ENCODE measurements at regions not wholly inside any gene's neighbourhood (a gene's known extent, or its start where the extent isn't known, plus 50 kb on each side); places are given as distances from the start of the nearest gene placed in this dataset.

DNA sequence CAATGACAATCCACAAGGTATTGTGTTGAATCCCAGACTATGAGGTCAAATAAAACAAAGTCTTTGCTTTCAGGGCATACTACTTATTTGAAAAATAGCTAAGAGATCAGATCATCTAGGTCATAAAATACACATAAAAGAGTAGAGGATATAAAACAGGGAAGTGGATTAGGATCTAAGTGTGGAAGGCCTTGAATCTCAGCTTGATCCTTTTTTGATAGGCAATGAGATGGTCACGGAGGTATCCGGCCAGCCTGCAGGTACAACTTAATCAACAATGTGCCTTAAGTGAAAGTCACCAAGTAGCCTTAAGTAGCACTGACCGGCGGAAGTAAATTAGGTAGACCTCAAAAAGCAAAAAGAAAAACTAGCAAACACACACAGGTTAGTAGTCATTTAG, 901.7 kb downstream of the KCNJ2 start:
- TF ChIP-seq, protein P1, sequence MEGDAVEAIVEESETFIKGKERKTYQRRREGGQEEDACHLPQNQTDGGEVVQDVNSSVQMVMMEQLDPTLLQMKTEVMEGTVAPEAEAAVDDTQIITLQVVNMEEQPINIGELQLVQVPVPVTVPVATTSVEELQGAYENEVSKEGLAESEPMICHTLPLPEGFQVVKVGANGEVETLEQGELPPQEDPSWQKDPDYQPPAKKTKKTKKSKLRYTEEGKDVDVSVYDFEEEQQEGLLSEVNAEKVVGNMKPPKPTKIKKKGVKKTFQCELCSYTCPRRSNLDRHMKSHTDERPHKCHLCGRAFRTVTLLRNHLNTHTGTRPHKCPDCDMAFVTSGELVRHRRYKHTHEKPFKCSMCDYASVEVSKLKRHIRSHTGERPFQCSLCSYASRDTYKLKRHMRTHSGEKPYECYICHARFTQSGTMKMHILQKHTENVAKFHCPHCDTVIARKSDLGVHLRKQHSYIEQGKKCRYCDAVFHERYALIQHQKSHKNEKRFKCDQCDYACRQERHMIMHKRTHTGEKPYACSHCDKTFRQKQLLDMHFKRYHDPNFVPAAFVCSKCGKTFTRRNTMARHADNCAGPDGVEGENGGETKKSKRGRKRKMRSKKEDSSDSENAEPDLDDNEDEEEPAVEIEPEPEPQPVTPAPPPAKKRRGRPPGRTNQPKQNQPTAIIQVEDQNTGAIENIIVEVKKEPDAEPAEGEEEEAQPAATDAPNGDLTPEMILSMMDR (conservative IDR thresholded peaks at IDR 0.05; ENCODE audit: low read depth, low read length) = no peak
- TF ChIP-seq EZH2 (IDR thresholded peaks at IDR 0.05; ENCODE audit: low read length, unreplicated experiment) = no peak
- TF ChIP-seq EZH2phosphoT487 (IDR thresholded peaks at IDR 0.05; ENCODE audit: borderline replicate concordance, low read length) = no peak
